C4-2B (cell line): ENCODE measurements at regions not wholly inside any gene's neighbourhood (a gene's known extent, or its start where the extent isn't known, plus 50 kb on each side); places are given as distances from the start of the nearest gene placed in this dataset.

ENCODE experiments used
- ZFX ChIP-seq: fragments of 450-650 bp; IDR thresholded peaks from 2 replicates; pipeline ENCODE4 v1.6.1; 2017
- TF ChIP-seq, protein P1 (sequence below): fragments of 450-650 bp; conservative IDR thresholded peaks from 2 replicates; pipeline ENCODE4 v1.5.1; 2017; ENCODE audit warnings: mild to moderate bottlenecking

DNA sequence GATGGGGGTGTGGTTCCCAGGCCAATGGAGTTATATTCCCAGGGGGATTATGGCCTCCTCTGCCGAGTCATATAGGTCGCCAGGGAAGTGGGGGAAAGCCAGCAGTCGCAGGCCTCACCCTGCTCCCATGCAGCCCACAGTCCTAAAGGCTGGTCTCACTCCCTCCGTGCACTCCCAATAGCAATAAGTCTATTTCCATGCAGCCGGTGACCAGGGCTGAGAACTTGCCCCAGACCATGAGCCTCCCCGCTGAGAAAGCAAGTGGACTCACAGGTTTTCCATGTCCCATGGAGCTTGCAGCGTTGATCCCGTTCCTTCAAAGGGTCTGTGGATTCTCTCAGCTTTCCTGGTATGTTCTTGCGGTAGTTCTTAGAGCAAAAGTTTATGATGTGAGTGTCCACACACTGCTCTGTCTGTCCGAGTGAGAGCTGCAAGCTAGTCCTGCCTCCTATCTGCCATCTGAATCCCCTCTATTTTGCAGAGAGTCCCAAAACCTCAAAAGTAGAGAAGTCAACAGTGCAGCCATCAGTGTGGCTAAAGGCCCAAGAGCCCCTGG is 81.7 kb upstream of the TMPRSS2 start:
- TF ChIP-seq, protein P1, sequence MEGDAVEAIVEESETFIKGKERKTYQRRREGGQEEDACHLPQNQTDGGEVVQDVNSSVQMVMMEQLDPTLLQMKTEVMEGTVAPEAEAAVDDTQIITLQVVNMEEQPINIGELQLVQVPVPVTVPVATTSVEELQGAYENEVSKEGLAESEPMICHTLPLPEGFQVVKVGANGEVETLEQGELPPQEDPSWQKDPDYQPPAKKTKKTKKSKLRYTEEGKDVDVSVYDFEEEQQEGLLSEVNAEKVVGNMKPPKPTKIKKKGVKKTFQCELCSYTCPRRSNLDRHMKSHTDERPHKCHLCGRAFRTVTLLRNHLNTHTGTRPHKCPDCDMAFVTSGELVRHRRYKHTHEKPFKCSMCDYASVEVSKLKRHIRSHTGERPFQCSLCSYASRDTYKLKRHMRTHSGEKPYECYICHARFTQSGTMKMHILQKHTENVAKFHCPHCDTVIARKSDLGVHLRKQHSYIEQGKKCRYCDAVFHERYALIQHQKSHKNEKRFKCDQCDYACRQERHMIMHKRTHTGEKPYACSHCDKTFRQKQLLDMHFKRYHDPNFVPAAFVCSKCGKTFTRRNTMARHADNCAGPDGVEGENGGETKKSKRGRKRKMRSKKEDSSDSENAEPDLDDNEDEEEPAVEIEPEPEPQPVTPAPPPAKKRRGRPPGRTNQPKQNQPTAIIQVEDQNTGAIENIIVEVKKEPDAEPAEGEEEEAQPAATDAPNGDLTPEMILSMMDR = no peak
- TF ChIP-seq ZFX = no peak
